ENCODE measurements at regions not wholly inside any gene's neighbourhood (a gene's known extent, or its start where the extent isn't known, plus 50 kb on each side); places are given as distances from the start of the nearest gene placed in this dataset.

DNA sequence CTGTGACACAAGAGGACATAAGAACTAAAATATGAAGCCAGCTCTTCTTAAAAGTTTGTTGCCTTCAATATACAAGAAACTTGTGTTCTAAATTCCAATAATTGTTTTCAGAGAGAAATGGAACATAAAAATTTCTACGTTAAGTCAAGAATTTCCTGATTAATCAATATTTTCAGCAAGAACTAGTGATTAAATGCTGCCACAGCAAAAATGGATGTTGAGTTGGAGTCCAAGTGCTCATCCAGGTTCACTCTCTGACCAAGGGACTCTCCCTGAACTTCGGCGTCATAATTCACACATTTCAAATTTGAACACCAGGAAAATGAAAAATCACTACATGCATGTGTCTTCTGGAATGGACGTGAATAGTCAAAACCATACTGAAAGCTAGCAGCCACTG is 1263.6 kb upstream of the GOT2 start:
- TF ChIP-seq, protein P1, sequence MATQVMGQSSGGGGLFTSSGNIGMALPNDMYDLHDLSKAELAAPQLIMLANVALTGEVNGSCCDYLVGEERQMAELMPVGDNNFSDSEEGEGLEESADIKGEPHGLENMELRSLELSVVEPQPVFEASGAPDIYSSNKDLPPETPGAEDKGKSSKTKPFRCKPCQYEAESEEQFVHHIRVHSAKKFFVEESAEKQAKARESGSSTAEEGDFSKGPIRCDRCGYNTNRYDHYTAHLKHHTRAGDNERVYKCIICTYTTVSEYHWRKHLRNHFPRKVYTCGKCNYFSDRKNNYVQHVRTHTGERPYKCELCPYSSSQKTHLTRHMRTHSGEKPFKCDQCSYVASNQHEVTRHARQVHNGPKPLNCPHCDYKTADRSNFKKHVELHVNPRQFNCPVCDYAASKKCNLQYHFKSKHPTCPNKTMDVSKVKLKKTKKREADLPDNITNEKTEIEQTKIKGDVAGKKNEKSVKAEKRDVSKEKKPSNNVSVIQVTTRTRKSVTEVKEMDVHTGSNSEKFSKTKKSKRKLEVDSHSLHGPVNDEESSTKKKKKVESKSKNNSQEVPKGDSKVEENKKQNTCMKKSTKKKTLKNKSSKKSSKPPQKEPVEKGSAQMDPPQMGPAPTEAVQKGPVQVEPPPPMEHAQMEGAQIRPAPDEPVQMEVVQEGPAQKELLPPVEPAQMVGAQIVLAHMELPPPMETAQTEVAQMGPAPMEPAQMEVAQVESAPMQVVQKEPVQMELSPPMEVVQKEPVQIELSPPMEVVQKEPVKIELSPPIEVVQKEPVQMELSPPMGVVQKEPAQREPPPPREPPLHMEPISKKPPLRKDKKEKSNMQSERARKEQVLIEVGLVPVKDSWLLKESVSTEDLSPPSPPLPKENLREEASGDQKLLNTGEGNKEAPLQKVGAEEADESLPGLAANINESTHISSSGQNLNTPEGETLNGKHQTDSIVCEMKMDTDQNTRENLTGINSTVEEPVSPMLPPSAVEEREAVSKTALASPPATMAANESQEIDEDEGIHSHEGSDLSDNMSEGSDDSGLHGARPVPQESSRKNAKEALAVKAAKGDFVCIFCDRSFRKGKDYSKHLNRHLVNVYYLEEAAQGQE (IDR thresholded peaks at IDR 0.05; ENCODE audit: insufficient read depth in 1 of 2, low read depth in 2 of 2, low read length in 1 of 2): no peak
- TF ChIP-seq, protein P2, sequence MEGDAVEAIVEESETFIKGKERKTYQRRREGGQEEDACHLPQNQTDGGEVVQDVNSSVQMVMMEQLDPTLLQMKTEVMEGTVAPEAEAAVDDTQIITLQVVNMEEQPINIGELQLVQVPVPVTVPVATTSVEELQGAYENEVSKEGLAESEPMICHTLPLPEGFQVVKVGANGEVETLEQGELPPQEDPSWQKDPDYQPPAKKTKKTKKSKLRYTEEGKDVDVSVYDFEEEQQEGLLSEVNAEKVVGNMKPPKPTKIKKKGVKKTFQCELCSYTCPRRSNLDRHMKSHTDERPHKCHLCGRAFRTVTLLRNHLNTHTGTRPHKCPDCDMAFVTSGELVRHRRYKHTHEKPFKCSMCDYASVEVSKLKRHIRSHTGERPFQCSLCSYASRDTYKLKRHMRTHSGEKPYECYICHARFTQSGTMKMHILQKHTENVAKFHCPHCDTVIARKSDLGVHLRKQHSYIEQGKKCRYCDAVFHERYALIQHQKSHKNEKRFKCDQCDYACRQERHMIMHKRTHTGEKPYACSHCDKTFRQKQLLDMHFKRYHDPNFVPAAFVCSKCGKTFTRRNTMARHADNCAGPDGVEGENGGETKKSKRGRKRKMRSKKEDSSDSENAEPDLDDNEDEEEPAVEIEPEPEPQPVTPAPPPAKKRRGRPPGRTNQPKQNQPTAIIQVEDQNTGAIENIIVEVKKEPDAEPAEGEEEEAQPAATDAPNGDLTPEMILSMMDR (IDR thresholded peaks at IDR 0.05): no peak

Data from Panc1 (cell line).